Suprapubic skin (tissue), 4 donors: ENCODE measurements at regions not wholly inside any gene's neighbourhood (a gene's known extent, or its start where the extent isn't known, plus 50 kb on each side); places are given as distances from the start of the nearest gene placed in this dataset.

Experiments used
- DNase-seq, 2 donors: peaks; one replicate each; pipeline ENCODE4 v3.0.0-alpha.2; 2019; ENCODE audit warnings: low spot score in 2 of 2
- H3K27ac ChIP-seq: fragments of 200-600 bp; sonication (generic); one replicate; pipeline ENCODE4 v1.5.1; 2019
- H3K27me3 ChIP-seq: fragments of 200-600 bp; sonication (generic); one replicate; pipeline ENCODE4 v1.5.1; 2019
- H3K36me3 ChIP-seq: fragments of 200-600 bp; sonication (generic); one replicate; pipeline ENCODE4 v1.5.1; 2019
- H3K4me1 ChIP-seq: fragments of 200-600 bp; sonication (generic); one replicate; pipeline ENCODE4 v1.5.1; 2019
- H3K4me3 ChIP-seq: fragments of 200-600 bp; sonication (generic); one replicate; pipeline ENCODE4 v1.5.1; 2019; ENCODE audit warnings: mild to moderate bottlenecking
- H3K9me3 ChIP-seq: fragments of 200-600 bp; sonication (generic); one replicate; pipeline ENCODE4 v1.5.1; 2019
- EP300 ChIP-seq: sonication (generic); formaldehyde crosslinking; IDR thresholded peaks from one replicate; pipeline ENCODE4 v1.6.1; 2017; ENCODE audit warnings: antibody characterized with exemption
- POLR2A ChIP-seq, 2 donors: fragments of 450-650 bp; IDR thresholded peaks; one replicate each; pipeline ENCODE4 v1.6.1; 2017; ENCODE audit warnings: antibody characterized with exemption in 2 of 2, mild to moderate bottlenecking in 2 of 2, moderate library complexity in 2 of 2
- POLR2AphosphoS5 ChIP-seq, 3 donors: sonication (generic); formaldehyde crosslinking; IDR thresholded peaks; one replicate each; pipeline ENCODE4 v1.6.1; 2017; ENCODE audit warnings: antibody characterized with exemption in 3 of 3
- WGBS: methylation state at CpG from one replicate; pipeline ENCODE4 v1.1.5; 2018; 5-methylcytosine and 5-hydroxymethylcytosine counted together
- TF ChIP-seq, protein P1 (sequence below), 2 donors: fragments of 200-600 bp in 1 of 2; fragments of 450-650 bp in 1 of 2; sonication (generic) in 1 of 2; IDR thresholded peaks; one replicate each; pipeline ENCODE4 v1.5.1; 2016 to 2019; ENCODE audit warnings: antibody characterized with exemption in 2 of 2, mild to moderate bottlenecking in 1 of 2, moderate library complexity in 1 of 2

DNA sequence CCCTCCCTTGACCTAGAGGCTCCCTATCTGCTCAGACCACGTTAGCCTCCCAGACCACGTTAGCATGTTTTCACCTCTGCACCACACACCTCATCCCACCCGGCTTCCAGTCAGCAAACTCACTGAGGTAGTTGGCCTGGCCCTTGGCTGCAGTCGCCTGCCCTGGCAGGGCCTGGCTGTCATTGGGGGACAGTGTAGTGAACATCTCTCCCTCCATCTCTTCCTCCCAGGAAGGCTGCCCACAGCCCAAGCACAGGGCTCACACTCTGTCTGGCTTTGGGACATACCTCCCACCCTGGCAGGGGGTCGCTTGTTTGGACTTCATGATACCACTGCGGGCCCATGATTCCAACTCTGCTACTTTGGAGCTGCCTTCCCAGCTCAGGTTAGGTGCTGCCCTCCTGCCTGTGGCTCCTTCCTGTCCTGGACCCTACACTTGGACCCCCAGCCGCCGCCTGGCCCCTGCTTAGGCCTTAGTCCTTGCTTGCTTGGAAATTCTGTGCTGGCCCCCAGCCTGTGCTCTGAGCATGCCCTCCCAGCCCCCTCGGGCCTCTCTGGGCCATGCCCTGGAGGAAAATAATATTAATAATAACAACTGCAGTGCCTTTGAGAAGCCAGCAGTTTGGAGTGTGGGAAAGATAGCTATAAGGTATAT is 167.7 kb downstream of the COPRS start:
- Histone ChIP-seq H3K27ac (no peak overlapping the region), H3K4me1 (peaks cover 18% of the 10 kb centered on the region), H3K27me3 (no peaks in the 10 kb centered on the region), H3K36me3 (no peaks in the 10 kb centered on the region), H3K4me3 (no peak overlapping the region), H3K9me3 (no peaks in the 10 kb centered on the region)
- WGBS = 88% methylated on average over 8 of the region's 9 CpGs
- no peak for TF ChIP-seq POLR2AphosphoS5 (IDR thresholded peaks at IDR 0.05)
- DNase-seq = no peak

DNA sequence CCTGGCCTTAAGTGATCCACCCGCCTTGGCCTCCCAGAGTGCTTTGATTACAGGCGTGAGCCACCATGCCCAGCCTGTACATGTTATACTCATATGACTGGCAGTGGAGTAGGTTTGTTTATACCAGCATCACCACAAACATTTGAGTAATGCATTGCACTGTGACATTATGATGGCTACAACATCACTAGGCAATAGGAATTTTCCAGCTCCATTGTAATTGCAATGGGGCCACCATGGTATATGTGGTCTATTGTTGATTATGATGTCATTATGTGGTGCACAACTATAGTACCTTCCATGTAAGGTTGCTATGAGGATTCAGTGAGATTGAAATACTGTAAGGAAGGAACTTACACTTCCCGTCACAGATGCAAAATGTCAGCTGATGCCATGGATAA is 168.9 kb downstream of the COPRS start:
- H3K4me1 ChIP-seq = peaks cover 6% of the 10 kb centered on the region
- H3K9me3 ChIP-seq = no peaks in the 10 kb centered on the region
- TF ChIP-seq POLR2A (IDR thresholded peaks at IDR 0.05) (no peak), POLR2AphosphoS5 (IDR thresholded peaks at IDR 0.05) (no peak), EP300 (no peak)
- TF ChIP-seq, protein P1, sequence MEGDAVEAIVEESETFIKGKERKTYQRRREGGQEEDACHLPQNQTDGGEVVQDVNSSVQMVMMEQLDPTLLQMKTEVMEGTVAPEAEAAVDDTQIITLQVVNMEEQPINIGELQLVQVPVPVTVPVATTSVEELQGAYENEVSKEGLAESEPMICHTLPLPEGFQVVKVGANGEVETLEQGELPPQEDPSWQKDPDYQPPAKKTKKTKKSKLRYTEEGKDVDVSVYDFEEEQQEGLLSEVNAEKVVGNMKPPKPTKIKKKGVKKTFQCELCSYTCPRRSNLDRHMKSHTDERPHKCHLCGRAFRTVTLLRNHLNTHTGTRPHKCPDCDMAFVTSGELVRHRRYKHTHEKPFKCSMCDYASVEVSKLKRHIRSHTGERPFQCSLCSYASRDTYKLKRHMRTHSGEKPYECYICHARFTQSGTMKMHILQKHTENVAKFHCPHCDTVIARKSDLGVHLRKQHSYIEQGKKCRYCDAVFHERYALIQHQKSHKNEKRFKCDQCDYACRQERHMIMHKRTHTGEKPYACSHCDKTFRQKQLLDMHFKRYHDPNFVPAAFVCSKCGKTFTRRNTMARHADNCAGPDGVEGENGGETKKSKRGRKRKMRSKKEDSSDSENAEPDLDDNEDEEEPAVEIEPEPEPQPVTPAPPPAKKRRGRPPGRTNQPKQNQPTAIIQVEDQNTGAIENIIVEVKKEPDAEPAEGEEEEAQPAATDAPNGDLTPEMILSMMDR (IDR thresholded peaks at IDR 0.05) = no peak
- no peaks in the 10 kb centered on the region for H3K36me3 ChIP-seq
- DNase-seq = no peak
- no peaks in the 10 kb centered on the region for H3K27me3 ChIP-seq
- no peak overlapping the region for H3K27ac ChIP-seq
- WGBS = 93% methylated on average over 3 of the region's 3 CpGs
- no peak overlapping the region for H3K4me3 ChIP-seq

DNA sequence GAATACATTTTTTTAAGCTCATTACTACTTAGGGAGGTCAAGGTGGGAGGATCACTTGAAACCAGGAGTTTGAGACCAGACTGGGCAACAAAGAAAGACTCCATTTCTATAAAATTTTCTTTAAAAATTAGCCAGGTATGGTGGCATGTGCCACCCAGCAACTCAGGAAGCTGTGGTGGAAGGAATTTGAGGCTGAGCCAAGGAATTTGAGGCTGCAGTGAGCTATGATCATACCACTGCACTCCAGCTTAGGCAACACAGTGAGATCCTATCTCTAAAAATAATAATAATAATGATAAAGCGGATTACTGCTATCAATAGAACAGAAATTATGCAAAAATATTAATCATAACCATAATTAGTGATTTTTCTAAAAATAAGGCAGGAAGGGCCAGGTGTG is 170.3 kb downstream of the COPRS start:
- H3K9me3 ChIP-seq = no peaks in the 10 kb centered on the region
- DNase-seq = no peak

DNA sequence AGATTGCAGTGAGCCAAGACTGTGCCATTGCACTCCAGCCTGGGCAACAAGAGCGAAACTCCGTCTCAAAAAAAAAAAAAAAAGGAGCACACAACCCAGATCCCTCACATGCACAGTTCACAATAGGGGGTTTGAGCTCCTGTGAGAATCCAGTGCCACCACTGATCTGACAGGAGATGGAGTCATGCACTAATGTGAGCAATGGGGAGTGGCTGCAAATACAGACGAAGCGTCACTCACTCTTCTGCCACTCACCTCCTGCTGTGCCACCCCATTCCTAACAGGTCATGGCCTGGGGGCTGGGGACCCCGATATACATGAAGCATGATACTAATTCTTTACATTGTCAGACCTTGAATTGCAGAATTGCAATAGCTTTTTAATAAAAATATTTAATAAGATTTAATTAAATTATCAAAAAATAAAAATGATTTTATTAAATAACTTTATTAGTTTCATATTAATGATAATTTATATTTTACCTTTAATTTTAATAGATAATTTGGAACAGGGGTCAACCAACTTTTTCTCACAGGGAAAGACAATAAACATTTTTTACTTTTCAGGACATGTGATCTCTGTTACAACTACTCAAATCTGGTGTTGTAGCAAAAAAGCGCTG is 171.4 kb downstream of the COPRS start:
- no peaks in the 10 kb centered on the region for H3K27me3 ChIP-seq
- no peak for DNase-seq
- no peak overlapping the region for H3K4me3 ChIP-seq
- no peaks in the 10 kb centered on the region for H3K9me3 ChIP-seq
- H3K4me1 ChIP-seq = no peaks in the 10 kb centered on the region
- no peaks in the 10 kb centered on the region for H3K36me3 ChIP-seq
- no peak overlapping the region for H3K27ac ChIP-seq
- TF ChIP-seq EP300 (no peak), POLR2A (IDR thresholded peaks at IDR 0.05) (no peak), POLR2AphosphoS5 (IDR thresholded peaks at IDR 0.05) (no peak)
- TF ChIP-seq, protein P1 (IDR thresholded peaks at IDR 0.05) = no peak
- WGBS = 74% methylated on average over 6 of the region's 6 CpGs

More for the DNA sequence above, 170.3 kb downstream of the COPRS start:
- TF ChIP-seq POLR2AphosphoS5 (IDR thresholded peaks at IDR 0.05) = no peak
- Histone ChIP-seq H3K4me1 (peaks cover 3% of the 10 kb centered on the region), H3K36me3 (no peaks in the 10 kb centered on the region), H3K27me3 (no peaks in the 10 kb centered on the region), H3K27ac (no peak overlapping the region), H3K4me3 (no peak overlapping the region)
- WGBS = 70% methylated on average over 1 of the region's 1 CpG

DNA sequence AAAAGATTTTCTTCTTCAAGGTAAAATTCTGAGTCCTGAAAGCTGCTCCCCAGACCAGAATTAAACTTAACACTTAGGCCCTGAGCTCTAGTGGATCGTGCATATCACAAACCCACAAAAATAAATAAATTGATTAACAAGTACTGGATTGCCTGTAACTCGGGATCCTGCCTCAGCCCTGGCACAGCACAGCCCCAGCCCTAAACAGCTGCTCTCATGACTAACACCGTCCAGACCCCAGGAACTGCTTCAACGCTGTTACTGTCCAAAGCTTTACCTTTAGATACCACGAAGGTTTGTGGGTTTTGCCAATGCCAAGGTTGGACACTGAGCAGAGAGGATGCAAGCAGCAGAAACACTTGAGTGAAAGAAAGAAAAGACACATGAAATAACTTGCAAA is 172.5 kb downstream of the COPRS start:
- no peaks in the 10 kb centered on the region for H3K9me3 ChIP-seq
- H3K4me1 ChIP-seq = no peaks in the 10 kb centered on the region
- H3K27me3 ChIP-seq = no peaks in the 10 kb centered on the region
- no peak overlapping the region for H3K27ac ChIP-seq
- 80% methylated on average over 5 of the region's 5 CpGs for WGBS
- TF ChIP-seq EP300 = no peak
- TF ChIP-seq POLR2AphosphoS5 (IDR thresholded peaks at IDR 0.05) = no peak
- TF ChIP-seq, protein P1 (IDR thresholded peaks at IDR 0.05) = no peak
- DNase-seq = no peak
- H3K4me3 ChIP-seq = no peak overlapping the region
- H3K36me3 ChIP-seq = no peaks in the 10 kb centered on the region

DNA sequence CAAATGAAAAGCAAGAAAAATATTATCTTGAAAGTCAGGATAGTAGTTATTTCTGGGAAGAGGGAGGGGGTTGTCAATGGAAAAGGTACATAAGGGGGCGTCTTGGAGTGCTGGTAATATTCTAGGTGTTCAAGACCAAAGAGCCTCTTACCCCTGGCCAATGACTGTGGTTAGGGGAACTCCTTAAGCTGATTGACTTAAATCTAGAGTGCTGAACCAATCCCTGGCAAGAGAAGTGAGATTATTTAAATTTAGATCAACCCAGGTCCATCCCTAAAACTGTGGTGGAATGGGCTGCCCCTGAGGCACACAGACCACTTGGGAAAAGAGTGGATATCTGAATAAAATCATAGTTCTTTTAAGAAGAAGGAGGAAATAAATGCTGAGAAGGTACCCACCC is 174.1 kb downstream of the COPRS start:
- 0% methylated on average over 1 of the region's 1 CpG for WGBS
- Histone ChIP-seq H3K27me3 (no peaks in the 10 kb centered on the region), H3K36me3 (no peaks in the 10 kb centered on the region), H3K9me3 (no peaks in the 10 kb centered on the region), H3K4me3 (no peak overlapping the region), H3K4me1 (no peaks in the 10 kb centered on the region), H3K27ac (no peak overlapping the region)
- no peak for DNase-seq
- TF ChIP-seq POLR2AphosphoS5 (IDR thresholded peaks at IDR 0.05) = no peak
- TF ChIP-seq POLR2A (IDR thresholded peaks at IDR 0.05) = no peak
- TF ChIP-seq, protein P1 (IDR thresholded peaks at IDR 0.05) = no peak
- no peak for TF ChIP-seq EP300
